ENCODE measurements at regions not wholly inside any gene's neighbourhood (a gene's known extent, or its start where the extent isn't known, plus 50 kb on each side); places are given as distances from the start of the nearest gene placed in this dataset.

GRCh38 chr13:80973721-80974120, 632.8 kb upstream of the SPRY2 start:
- no peak overlapping the region for H3K9ac ChIP-seq (ENCODE audit: low read length)
- no CpG with 5 or more reads among the region's 2 CpGs for WGBS (ENCODE audit: insufficient coverage)

GRCh38 chr13:80972857-80973478, 632.0 kb upstream of the SPRY2 start:
- ATAC-seq (ENCODE audit: low read depth) (no peak), DNase-seq (no peak)
- Histone ChIP-seq H3K9ac (ENCODE audit: low read length) (no peak overlapping the region), H3K36me3 (replicated peaks in 1 of 2; ENCODE audit: control extremely low read depth in 1 of 2, control insufficient read depth in 1 of 2, extremely low read depth in 1 of 2, insufficient read depth in 2 of 2, low read length in 1 of 2) (no peaks in the 10 kb centered on the region), H3K27me3 (replicated peaks in 1 of 4; ENCODE audit: control extremely low read depth in 1 of 4, control insufficient read depth in 3 of 4, insufficient read depth in 4 of 4, low read length in 3 of 4) (no peaks in the 10 kb centered on the region), H3K4me2 (replicated peaks; ENCODE audit: low read depth, low read length, poor library complexity, severe bottlenecking) (no peak overlapping the region), H2AFZ (ENCODE audit: insufficient read depth, low read depth, low read length, poor library complexity, severe bottlenecking) (no peak overlapping the region), H4K20me1 (ENCODE audit: control insufficient read depth, insufficient read depth, low read length, poor library complexity, severe bottlenecking) (no peaks in the 10 kb centered on the region), H3K27ac (ENCODE audit: low read length in 2 of 2) (no peak overlapping the region), H3K4me1 (ENCODE audit: control insufficient read depth in 2 of 2, insufficient read depth in 2 of 2, low read length in 2 of 2) (no peaks in the 10 kb centered on the region), H3K79me2 (ENCODE audit: control insufficient read depth, insufficient read depth, low read length) (no peaks in the 10 kb centered on the region), H3K9me3 (ENCODE audit: control extremely low read depth in 1 of 3, control insufficient read depth in 2 of 3, insufficient read depth in 1 of 3, low read length in 2 of 3) (no peaks in the 10 kb centered on the region), H3K4me3 (ENCODE audit: control extremely low read depth in 1 of 5, extremely low read depth in 1 of 5, insufficient read depth in 1 of 5, low read depth in 2 of 5, low read length in 4 of 5) (no peak overlapping the region)
- Mint-ChIP-seq H3K27me3 (no peaks in the 10 kb centered on the region), H3K9me3 (ENCODE audit: insufficient read depth) (no peaks in the 10 kb centered on the region), H3K4me3 (no peak overlapping the region), H3K27ac (no peak overlapping the region), H3K4me1 (no peaks in the 10 kb centered on the region)
- ChIA-PET CTCF (no interaction called here), POLR2A (no interaction called here)
- no CpG with 5 or more reads among the region's 2 CpGs for WGBS (ENCODE audit: insufficient coverage)
- TF ChIP-seq EZH2 (IDR thresholded peaks at IDR 0.05; ENCODE audit: borderline replicate concordance, insufficient read depth, low read depth, low read length, poor library complexity, severe bottlenecking) = no peak
- no peak for TF ChIP-seq CTCF (IDR thresholded peaks at IDR 0.05)
- intact Hi-C loops (cut with micrococcal nuclease) = no loop called here

More at GRCh38 chr13:80973721-80974120, 632.8 kb upstream of the SPRY2 start:
- Histone ChIP-seq H2AFZ (ENCODE audit: insufficient read depth, low read depth, low read length, poor library complexity, severe bottlenecking) (no peak overlapping the region), H3K4me1 (ENCODE audit: control insufficient read depth in 2 of 2, insufficient read depth in 2 of 2, low read length in 2 of 2) (no peaks in the 10 kb centered on the region), H3K9me3 (ENCODE audit: control extremely low read depth in 1 of 3, control insufficient read depth in 2 of 3, insufficient read depth in 1 of 3, low read length in 2 of 3) (no peaks in the 10 kb centered on the region), H3K4me3 (ENCODE audit: control extremely low read depth in 1 of 5, extremely low read depth in 1 of 5, insufficient read depth in 1 of 5, low read depth in 2 of 5, low read length in 4 of 5) (no peak overlapping the region), H4K20me1 (ENCODE audit: control insufficient read depth, insufficient read depth, low read length, poor library complexity, severe bottlenecking) (no peaks in the 10 kb centered on the region), H3K36me3 (replicated peaks in 1 of 2; ENCODE audit: control extremely low read depth in 1 of 2, control insufficient read depth in 1 of 2, extremely low read depth in 1 of 2, insufficient read depth in 2 of 2, low read length in 1 of 2) (no peaks in the 10 kb centered on the region), H3K79me2 (ENCODE audit: control insufficient read depth, insufficient read depth, low read length) (no peaks in the 10 kb centered on the region), H3K27ac (ENCODE audit: low read length in 2 of 2) (no peak overlapping the region), H3K4me2 (replicated peaks; ENCODE audit: low read depth, low read length, poor library complexity, severe bottlenecking) (no peak overlapping the region), H3K27me3 (replicated peaks in 1 of 4; ENCODE audit: control extremely low read depth in 1 of 4, control insufficient read depth in 3 of 4, insufficient read depth in 4 of 4, low read length in 3 of 4) (no peaks in the 10 kb centered on the region)
- intact Hi-C loops (cut with micrococcal nuclease) = no loop called here
- ATAC-seq (ENCODE audit: low read depth) (no peak), DNase-seq (no peak)
- ChIA-PET CTCF (interaction anchor here (0.6 kb wide), 1 partner anchor 1313 kb away, joined by 3 read pairs; no protein-coding TSS in a partner anchor), POLR2A (no interaction called here)
- no peaks in the 10 kb centered on the region for H3K27me3 Mint-ChIP-seq
- no peak overlapping the region for H3K27ac Mint-ChIP-seq
- TF ChIP-seq CTCF (IDR thresholded peaks at IDR 0.05) (no peak), EZH2 (IDR thresholded peaks at IDR 0.05; ENCODE audit: borderline replicate concordance, insufficient read depth, low read depth, low read length, poor library complexity, severe bottlenecking) (no peak)
- no peak overlapping the region for H3K4me3 Mint-ChIP-seq
- no peaks in the 10 kb centered on the region for H3K9me3 Mint-ChIP-seq (ENCODE audit: insufficient read depth)
- H3K4me1 Mint-ChIP-seq = no peaks in the 10 kb centered on the region
